ENCODE measurements at regions not wholly inside any gene's neighbourhood (a gene's known extent, or its start where the extent isn't known, plus 50 kb on each side); places are given as distances from the start of the nearest gene placed in this dataset.

- no peak for TF ChIP-seq EZH2 (IDR thresholded peaks at IDR 0.05; ENCODE audit: borderline replicate concordance, insufficient read depth, low read depth, low read length, poor library complexity, severe bottlenecking)
- TF ChIP-seq CTCF (IDR thresholded peaks at IDR 0.05) = no peak
Observed at GRCh38 chr6:47133230-47134000, 91.3 kb upstream of the ADGRF1 start.

Measured in B cell (primary cell).